Panc1 (cell line): ENCODE measurements at regions not wholly inside any gene's neighbourhood (a gene's known extent, or its start where the extent isn't known, plus 50 kb on each side); places are given as distances from the start of the nearest gene placed in this dataset.
A peak's percentile ranks its signal among the peaks of the same experiment; 100 is the strongest.

ENCODE experiments used
- ATAC-seq: fragments of 200-7000 bp; cut with Tn5 transposase; 2 replicates; pipeline ENCODE4 v1.9.1; 2020; ENCODE audit warnings: mild to moderate bottlenecking, moderate library complexity
- BruUV-seq: library from RNA; stranded (reverse); fragments of 400-500 nt; replicated peaks from 2 replicates; lab custom pipeline; 2021; lab: Mats Ljungman, UMichigan
- CTCF ChIA-PET: fragments of 300-600 bp; sonication (Branson Sonifier 250); formaldehyde crosslinking; loops from one replicate; lab custom pipeline; 2022; ENCODE audit warnings: antibody characterized with exemption; lab: Charles Lee
- POLR2A ChIA-PET: fragments of 300-600 bp; sonication (Branson Sonifier 250); formaldehyde crosslinking; loops from one replicate; lab custom pipeline; 2022; ENCODE audit warnings: antibody characterized with exemption; lab: Charles Lee
- DNase-seq: peaks from one replicate; pipeline ENCODE4 v3.0.0-alpha.2; 2010; ENCODE audit warnings: low read depth, low spot score
- H3K27ac ChIP-seq: 2 replicates; pipeline ENCODE4 v1.5.1; 2011; ENCODE audit warnings: mild to moderate bottlenecking, low read length, inconsistent platforms
- H3K27me3 ChIP-seq: fragments of 200-500 bp; sonication (Bioruptor generic); 2 replicates; pipeline ENCODE4 v1.6.0; 2014; ENCODE audit warnings: low read length, inconsistent platforms; ENCODE audit not compliant: control insufficient read depth, insufficient read depth
- H3K36me3 ChIP-seq: fragments of 200-500 bp; sonication (Bioruptor generic); 2 replicates; pipeline ENCODE4 v1.5.1; 2014; ENCODE audit warnings: inconsistent platforms, mild to moderate bottlenecking, low read length, moderate library complexity; ENCODE audit not compliant: control insufficient read depth, insufficient read depth
- H3K4me1 ChIP-seq: 2 replicates; pipeline ENCODE4 v1.5.1; 2011; ENCODE audit warnings: inconsistent platforms, mild to moderate bottlenecking, low read length, moderate library complexity; ENCODE audit not compliant: control insufficient read depth, insufficient read depth
- H3K4me3 ChIP-seq, 2 experiments: 2 replicates each; pipeline ENCODE4 v1.5.1; 2011 to 2012; ENCODE audit warnings: low read depth in 2 of 2, low read length in 2 of 2, mild to moderate bottlenecking in 2 of 2, inconsistent platforms in 1 of 2, moderate library complexity in 1 of 2
- H3K9me3 ChIP-seq: fragments of 200-500 bp; sonication (Bioruptor generic); 2 replicates; pipeline ENCODE4 v1.5.1; 2014; ENCODE audit warnings: low read depth, mild to moderate bottlenecking, inconsistent platforms, low read length, moderate library complexity; ENCODE audit not compliant: control insufficient read depth, insufficient read depth
- CTCF ChIP-seq: fragments of 450-650 bp; IDR thresholded peaks from 2 replicates; pipeline ENCODE4 v1.5.1; 2017; ENCODE audit warnings: mild to moderate bottlenecking
- POLR2AphosphoS5 ChIP-seq: IDR thresholded peaks from 2 replicates; pipeline ENCODE4 v1.6.1; 2012; ENCODE audit warnings: mild to moderate bottlenecking, low read depth, low read length, moderate library complexity
- REST ChIP-seq, 2 experiments: IDR thresholded peaks; 2 replicates each; pipeline ENCODE4 v1.6.1; 2011 to 2012; ENCODE audit warnings: low read depth in 2 of 2, control low read depth in 1 of 2, low read length in 1 of 2, mild to moderate bottlenecking in 1 of 2, moderate library complexity in 1 of 2; ENCODE audit not compliant: insufficient read depth in 1 of 2
- SIN3A ChIP-seq: IDR thresholded peaks from 2 replicates; pipeline ENCODE4 v1.6.1; 2012; ENCODE audit warnings: low read depth, mild to moderate bottlenecking, low read length, moderate library complexity, borderline replicate concordance; ENCODE audit not compliant: insufficient read depth
- TCF7L2 ChIP-seq: IDR thresholded peaks from 2 replicates; pipeline ENCODE4 v1.6.1; 2011; ENCODE audit warnings: mild to moderate bottlenecking, low read depth, low read length, inconsistent platforms
- in situ Hi-C: cut with HindIII; loops from 2 replicates; pipeline ENCODE4 v1.10.0; 2016; ENCODE audit warnings: low sequenced_read_pairs, low pct_unique_long_range_greater_than_20kb
- intact Hi-C: fragments of 100-400 bp; cut with micrococcal nuclease; formaldehyde crosslinking; loops from one replicate; pipeline ENCODE4 v1.10.0; 2022; ENCODE audit not compliant: unreplicated experiment

- POLR2A ChIA-PET, result no interaction called here
Observed at GRCh38 chr17:17401271-17401781, 75.5 kb upstream of the MED9 start.

DNA sequence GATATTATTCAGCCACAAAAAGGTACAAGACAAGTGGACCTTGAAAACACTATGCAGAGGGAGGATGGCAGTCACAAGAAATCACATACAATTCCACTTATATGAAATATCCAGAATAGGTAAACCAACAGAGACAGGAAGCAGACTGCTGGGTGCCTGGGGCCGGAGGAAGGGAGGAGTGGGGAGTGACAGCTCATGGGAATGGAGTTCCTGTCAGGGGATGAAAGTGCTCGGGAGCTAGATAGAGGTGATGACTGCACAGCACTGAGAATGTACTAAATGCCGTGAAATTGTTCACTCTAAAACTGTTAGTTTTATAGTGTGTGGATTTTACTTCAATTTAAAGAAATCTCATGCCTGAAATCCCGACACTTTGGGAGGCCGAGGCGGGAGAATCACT lies 74.2 kb upstream of the MED9 start:
- intact Hi-C loops, result no loop called here
- CTCF ChIA-PET, result no interaction called here
- no peaks in the 10 kb centered on the region for H3K27me3 ChIP-seq

More at GRCh38 chr17:17401271-17401781, 75.5 kb upstream of the MED9 start:
- Histone ChIP-seq H3K36me3 (no peaks in the 10 kb centered on the region), H3K4me3 (no peak overlapping the region), H3K27ac (no peak overlapping the region), H3K27me3 (no peaks in the 10 kb centered on the region), H3K9me3 (no peaks in the 10 kb centered on the region), H3K4me1 (no peaks in the 10 kb centered on the region)
- CTCF ChIA-PET, result no interaction called here
- no TSS peak for BruUV-seq
- in situ Hi-C loops (no loop called here), intact Hi-C loops (no loop called here)
- DNase-seq, result no peak
- TF ChIP-seq TCF7L2 (no peak), CTCF (no peak), REST (IDR thresholded peaks at IDR 0.05; ENCODE audit: insufficient read depth in 1 of 2, low read depth in 2 of 2, low read length in 1 of 2) (no peak), SIN3A (no peak), POLR2AphosphoS5 (no peak)
- peak; percentile 60; the same call in 1 of the 2 replicates for ATAC-seq

More for the DNA sequence above, 74.2 kb upstream of the MED9 start:
- no peaks in the 10 kb centered on the region for H3K9me3 ChIP-seq
- POLR2A ChIA-PET, result no interaction called here
- TF ChIP-seq CTCF, result no peak
- no peak for TF ChIP-seq REST (IDR thresholded peaks at IDR 0.05; ENCODE audit: insufficient read depth in 1 of 2, low read depth in 2 of 2, low read length in 1 of 2)
- no peak for TF ChIP-seq TCF7L2
- TF ChIP-seq POLR2AphosphoS5, result no peak
- no peak for TF ChIP-seq SIN3A
- H3K4me1 ChIP-seq, result no peaks in the 10 kb centered on the region
- ATAC-seq (no peak), DNase-seq (no peak)
- BruUV-seq, result no TSS peak
- in situ Hi-C loops, result no loop called here
- no peak overlapping the region for H3K27ac ChIP-seq
- H3K36me3 ChIP-seq, result no peaks in the 10 kb centered on the region
- H3K4me3 ChIP-seq, result no peak overlapping the region
